ENCODE measurements at regions not wholly inside any gene's neighbourhood (a gene's known extent, or its start where the extent isn't known, plus 50 kb on each side); places are given as distances from the start of the nearest gene placed in this dataset.

GRCh38 chr2:220935789-220936321, 636.2 kb downstream of the EPHA4 start:
- no peaks in the 10 kb centered on the region; the same call in 1 of the 2 replicates for H3K9me3 ChIP-seq (ENCODE audit: insufficient read depth, low read depth, low read length)
- TF ChIP-seq, protein P1, sequence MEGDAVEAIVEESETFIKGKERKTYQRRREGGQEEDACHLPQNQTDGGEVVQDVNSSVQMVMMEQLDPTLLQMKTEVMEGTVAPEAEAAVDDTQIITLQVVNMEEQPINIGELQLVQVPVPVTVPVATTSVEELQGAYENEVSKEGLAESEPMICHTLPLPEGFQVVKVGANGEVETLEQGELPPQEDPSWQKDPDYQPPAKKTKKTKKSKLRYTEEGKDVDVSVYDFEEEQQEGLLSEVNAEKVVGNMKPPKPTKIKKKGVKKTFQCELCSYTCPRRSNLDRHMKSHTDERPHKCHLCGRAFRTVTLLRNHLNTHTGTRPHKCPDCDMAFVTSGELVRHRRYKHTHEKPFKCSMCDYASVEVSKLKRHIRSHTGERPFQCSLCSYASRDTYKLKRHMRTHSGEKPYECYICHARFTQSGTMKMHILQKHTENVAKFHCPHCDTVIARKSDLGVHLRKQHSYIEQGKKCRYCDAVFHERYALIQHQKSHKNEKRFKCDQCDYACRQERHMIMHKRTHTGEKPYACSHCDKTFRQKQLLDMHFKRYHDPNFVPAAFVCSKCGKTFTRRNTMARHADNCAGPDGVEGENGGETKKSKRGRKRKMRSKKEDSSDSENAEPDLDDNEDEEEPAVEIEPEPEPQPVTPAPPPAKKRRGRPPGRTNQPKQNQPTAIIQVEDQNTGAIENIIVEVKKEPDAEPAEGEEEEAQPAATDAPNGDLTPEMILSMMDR (conservative IDR thresholded peaks at IDR 0.05; ENCODE audit: low read length), result no peak
- TF ChIP-seq EZH2phosphoT487 (IDR thresholded peaks at IDR 0.05; ENCODE audit: borderline replicate concordance), result no peak
- H3K4me3 ChIP-seq (ENCODE audit: low read length, poor library complexity, severe bottlenecking), result no peak overlapping the region
- H4K20me1 ChIP-seq (ENCODE audit: insufficient read depth, low read length, poor library complexity, severe bottlenecking), result no peaks in the 10 kb centered on the region
- H3K36me3 ChIP-seq (ENCODE audit: insufficient read depth, low read length), result no peaks in the 10 kb centered on the region
- H3K9ac ChIP-seq (ENCODE audit: low read depth, low read length, poor library complexity, severe bottlenecking), result no peak overlapping the region
- H3K27me3 ChIP-seq (ENCODE audit: insufficient read depth, low read length, poor library complexity, severe bottlenecking), result no peaks in the 10 kb centered on the region
- H3K9me2 ChIP-seq (replicated peaks; ENCODE audit: low read depth, low read length), result no peaks in the 10 kb centered on the region
- no peak overlapping the region for H3K4me2 ChIP-seq (ENCODE audit: low read depth, low read length, poor library complexity, severe bottlenecking)
- H3F3A ChIP-seq (ENCODE audit: low read depth), result no peaks in the 10 kb centered on the region
- H3K79me2 ChIP-seq (ENCODE audit: insufficient read depth, low read length), result no peaks in the 10 kb centered on the region
- H3K4me1 ChIP-seq (ENCODE audit: insufficient read depth, low read length, poor library complexity, severe bottlenecking), result no peaks in the 10 kb centered on the region
- no peak overlapping the region for H2AFZ ChIP-seq (ENCODE audit: low read length)

GRCh38 chr2:220936641-220937197, 635.4 kb downstream of the EPHA4 start:
- Histone ChIP-seq H3K9me3 (ENCODE audit: insufficient read depth, low read depth, low read length) (no peaks in the 10 kb centered on the region), H3F3A (ENCODE audit: low read depth) (no peaks in the 10 kb centered on the region), H3K9me2 (replicated peaks; ENCODE audit: low read depth, low read length) (no peaks in the 10 kb centered on the region), H3K36me3 (ENCODE audit: insufficient read depth, low read length) (no peaks in the 10 kb centered on the region), H3K4me2 (ENCODE audit: low read depth, low read length, poor library complexity, severe bottlenecking) (no peak overlapping the region), H3K4me3 (ENCODE audit: low read length, poor library complexity, severe bottlenecking) (no peak overlapping the region), H3K9ac (ENCODE audit: low read depth, low read length, poor library complexity, severe bottlenecking) (no peak overlapping the region), H2AFZ (ENCODE audit: low read length) (no peak overlapping the region), H3K79me2 (ENCODE audit: insufficient read depth, low read length) (no peaks in the 10 kb centered on the region), H3K4me1 (ENCODE audit: insufficient read depth, low read length, poor library complexity, severe bottlenecking) (no peaks in the 10 kb centered on the region), H3K27me3 (ENCODE audit: insufficient read depth, low read length, poor library complexity, severe bottlenecking) (no peaks in the 10 kb centered on the region), H4K20me1 (ENCODE audit: insufficient read depth, low read length, poor library complexity, severe bottlenecking) (no peaks in the 10 kb centered on the region)
- TF ChIP-seq, protein P1 (conservative IDR thresholded peaks at IDR 0.05; ENCODE audit: low read length), result no peak
- TF ChIP-seq EZH2phosphoT487 (IDR thresholded peaks at IDR 0.05; ENCODE audit: borderline replicate concordance), result no peak

DNA sequence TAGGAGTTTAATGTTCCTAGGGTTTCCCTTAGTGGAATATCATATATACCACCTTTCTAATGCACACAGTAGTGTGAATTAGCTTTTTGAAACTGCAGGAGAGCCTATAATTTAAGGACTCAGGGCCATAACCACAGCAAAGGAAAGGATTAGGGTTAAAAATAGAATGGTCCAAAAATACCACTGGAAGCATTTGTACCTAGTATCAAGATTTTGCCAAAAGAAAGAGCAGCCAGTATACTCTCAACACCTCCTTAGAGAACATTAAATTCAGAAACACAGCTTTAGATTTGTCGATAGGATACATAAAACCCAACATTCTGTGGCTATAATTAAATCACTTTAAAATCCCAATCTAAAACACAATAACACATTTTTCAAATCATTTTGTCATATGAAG, 634.9 kb downstream of the EPHA4 start:
- H3K9me3 ChIP-seq (ENCODE audit: insufficient read depth, low read depth, low read length), result no peaks in the 10 kb centered on the region
- no peak overlapping the region for H3K4me3 ChIP-seq (ENCODE audit: low read length, poor library complexity, severe bottlenecking)
- H3K36me3 ChIP-seq (ENCODE audit: insufficient read depth, low read length), result no peaks in the 10 kb centered on the region
- no peak overlapping the region for H3K9ac ChIP-seq (ENCODE audit: low read depth, low read length, poor library complexity, severe bottlenecking)
- no peaks in the 10 kb centered on the region for H4K20me1 ChIP-seq (ENCODE audit: insufficient read depth, low read length, poor library complexity, severe bottlenecking)
- no peak for TF ChIP-seq EZH2phosphoT487 (IDR thresholded peaks at IDR 0.05; ENCODE audit: borderline replicate concordance)
- TF ChIP-seq, protein P1 (conservative IDR thresholded peaks at IDR 0.05; ENCODE audit: low read length), result no peak
- no peaks in the 10 kb centered on the region for H3K27me3 ChIP-seq (ENCODE audit: insufficient read depth, low read length, poor library complexity, severe bottlenecking)
- H3K79me2 ChIP-seq (ENCODE audit: insufficient read depth, low read length), result no peaks in the 10 kb centered on the region
- no peaks in the 10 kb centered on the region for H3K4me1 ChIP-seq (ENCODE audit: insufficient read depth, low read length, poor library complexity, severe bottlenecking)
- H2AFZ ChIP-seq (ENCODE audit: low read length), result no peak overlapping the region
- H3F3A ChIP-seq (ENCODE audit: low read depth), result no peaks in the 10 kb centered on the region
- H3K9me2 ChIP-seq (replicated peaks; ENCODE audit: low read depth, low read length), result no peaks in the 10 kb centered on the region
- H3K4me2 ChIP-seq (ENCODE audit: low read depth, low read length, poor library complexity, severe bottlenecking), result no peak overlapping the region

Measured in Loucy (cell line).